GM11168 (cell line): ENCODE measurements at regions not wholly inside any gene's neighbourhood (a gene's known extent, or its start where the extent isn't known, plus 50 kb on each side); places are given as distances from the start of the nearest gene placed in this dataset.

ENCODE experiments used
- in situ Hi-C: fragments of 300-500 bp; cut with MboI; formaldehyde crosslinking; loops from one replicate; pipeline ENCODE4 v1.12.0; 2022; ENCODE audit warnings: low sequenced_read_pairs; ENCODE audit not compliant: unreplicated experiment

DNA sequence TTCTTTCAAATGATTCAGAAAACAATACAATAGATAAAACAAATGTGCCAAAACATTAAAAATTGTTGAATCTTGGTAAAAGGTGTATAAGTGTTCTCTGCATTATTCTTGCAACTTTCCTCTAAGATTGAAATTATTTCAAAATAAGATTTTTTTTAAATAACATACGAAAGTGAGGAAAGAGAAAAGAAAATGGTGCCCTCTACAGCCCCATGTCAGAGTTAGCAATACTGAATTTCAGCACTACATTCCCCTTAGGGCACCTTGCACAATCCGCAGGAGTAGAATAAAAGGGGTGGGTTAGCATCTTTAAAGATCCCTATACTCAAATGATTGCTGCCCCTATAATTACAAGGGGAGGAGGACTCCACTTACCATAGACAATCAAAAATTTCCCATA lies 433.7 kb downstream of the BCL11A start:
- in situ Hi-C loops = no loop called here

DNA sequence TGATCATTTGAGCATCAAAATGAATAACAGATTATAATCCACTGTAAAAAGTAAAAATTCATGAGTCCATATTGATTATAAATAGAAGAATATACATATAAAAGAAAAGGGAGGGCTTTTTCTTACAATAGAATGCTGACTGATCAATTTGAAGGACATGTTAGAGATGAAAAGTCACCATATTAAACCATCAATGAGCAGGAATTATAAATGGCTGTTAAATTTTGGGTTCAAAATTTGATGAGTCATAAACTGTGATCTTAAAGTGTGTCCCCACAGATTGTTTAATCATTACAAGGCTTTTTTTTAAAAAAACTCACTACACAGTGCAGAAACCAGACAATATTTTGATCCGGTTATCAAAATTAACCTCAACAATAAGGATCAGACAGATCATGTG lies 434.5 kb downstream of the BCL11A start:
- in situ Hi-C loops = no loop called here

DNA sequence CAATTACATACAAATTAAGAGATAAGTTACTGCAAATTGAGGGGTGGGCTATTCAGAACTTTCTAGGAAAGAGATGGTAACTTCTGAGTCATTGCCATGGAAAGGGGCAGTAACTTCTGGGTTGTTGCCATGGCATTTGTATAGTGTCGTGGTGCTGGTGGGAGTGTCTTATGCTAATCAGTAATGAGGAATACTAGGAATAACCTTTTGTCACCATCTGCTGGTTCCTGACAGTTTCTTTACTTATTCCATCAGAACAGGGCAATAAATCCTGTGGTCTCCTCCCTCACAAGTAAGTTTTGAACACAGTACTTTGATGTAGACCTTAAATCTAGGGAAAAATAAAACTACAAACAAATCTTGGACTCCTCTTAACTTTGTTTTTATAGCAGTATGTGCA lies 435.4 kb downstream of the BCL11A start:
- in situ Hi-C loops = no loop called here

DNA sequence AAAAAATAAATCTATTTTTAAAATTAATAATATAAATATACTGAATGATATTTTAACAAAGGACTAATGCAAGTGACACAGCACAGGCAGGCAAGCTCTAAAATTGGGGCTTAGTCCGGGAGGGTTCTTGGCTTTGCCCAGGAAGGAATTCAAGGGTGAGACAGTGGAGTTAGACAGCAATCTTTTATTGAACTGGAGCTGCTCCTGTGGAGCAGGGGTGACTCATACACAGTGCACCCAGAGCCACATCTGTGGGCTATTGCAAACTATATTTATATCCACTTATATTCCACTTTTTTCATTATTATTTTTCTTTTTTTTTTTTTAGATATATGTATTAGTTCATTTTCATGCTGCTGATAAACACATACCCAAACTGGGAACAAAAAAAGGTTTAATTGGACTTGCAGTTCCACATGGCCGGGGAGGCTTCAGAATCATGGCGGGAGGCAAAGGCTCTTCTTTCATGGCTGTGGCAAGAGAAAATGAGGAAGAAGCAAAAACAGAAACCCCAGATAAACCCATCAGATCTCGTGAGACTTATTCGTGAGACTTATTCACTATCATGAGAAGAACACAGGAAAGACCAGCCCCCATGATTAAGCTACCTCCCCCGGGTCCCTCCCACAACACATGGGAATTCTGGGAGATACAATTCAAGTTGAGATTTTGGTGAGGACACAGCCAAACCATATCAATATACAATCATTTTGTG lies 437.1 kb downstream of the BCL11A start:
- in situ Hi-C loops = no loop called here

DNA sequence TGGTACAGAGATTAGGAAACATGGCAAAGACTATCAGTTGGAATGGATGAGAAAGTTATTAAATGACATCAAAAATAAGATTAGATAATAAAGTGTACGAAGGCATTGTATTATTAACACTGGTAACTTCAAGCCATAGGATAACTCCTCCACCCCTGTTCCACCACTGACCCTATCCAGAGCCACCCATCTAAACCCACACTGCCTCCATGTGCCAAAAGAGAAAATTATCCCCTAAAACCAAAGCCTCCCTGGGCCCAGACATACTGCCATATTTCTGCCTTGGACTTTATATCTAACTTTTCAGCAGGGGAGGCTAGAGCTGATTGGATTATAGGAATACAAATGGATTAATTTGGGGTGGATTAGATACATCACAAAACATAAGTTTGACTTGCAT lies 443.7 kb downstream of the BCL11A start:
- in situ Hi-C loops = no loop called here

DNA sequence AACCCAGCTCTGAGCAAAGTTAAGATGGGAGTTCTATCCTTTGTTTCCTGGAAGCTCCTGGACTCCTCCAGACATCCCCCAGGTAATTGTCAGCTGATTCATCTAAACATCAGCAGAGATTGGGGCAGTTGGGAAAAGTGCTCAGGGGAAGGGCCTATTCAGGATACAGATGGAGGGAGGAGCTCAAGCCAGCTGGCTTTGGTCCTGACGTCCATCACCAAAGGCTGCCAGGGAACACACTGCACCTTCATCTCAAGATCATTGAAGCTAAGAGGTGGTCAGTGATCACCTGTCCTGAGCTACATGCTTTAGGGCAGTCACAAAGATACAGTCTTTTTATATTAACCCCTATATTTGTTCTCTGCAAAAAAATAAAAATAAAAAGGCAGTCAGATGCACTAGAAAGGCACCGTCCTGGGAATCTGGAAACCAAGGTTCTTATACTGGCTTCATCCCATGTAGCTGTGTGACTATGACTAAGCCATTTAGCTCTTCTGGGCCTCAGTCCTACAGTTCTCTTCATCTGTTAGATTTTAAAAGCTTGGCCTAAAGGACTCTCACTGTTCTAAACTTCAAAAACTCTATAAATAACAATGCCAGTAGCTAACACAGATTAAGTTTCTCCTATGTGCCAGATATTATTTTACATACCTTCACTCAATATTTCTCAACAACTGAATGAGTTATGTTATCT lies 446.5 kb downstream of the BCL11A start:
- in situ Hi-C loops = no loop called here

DNA sequence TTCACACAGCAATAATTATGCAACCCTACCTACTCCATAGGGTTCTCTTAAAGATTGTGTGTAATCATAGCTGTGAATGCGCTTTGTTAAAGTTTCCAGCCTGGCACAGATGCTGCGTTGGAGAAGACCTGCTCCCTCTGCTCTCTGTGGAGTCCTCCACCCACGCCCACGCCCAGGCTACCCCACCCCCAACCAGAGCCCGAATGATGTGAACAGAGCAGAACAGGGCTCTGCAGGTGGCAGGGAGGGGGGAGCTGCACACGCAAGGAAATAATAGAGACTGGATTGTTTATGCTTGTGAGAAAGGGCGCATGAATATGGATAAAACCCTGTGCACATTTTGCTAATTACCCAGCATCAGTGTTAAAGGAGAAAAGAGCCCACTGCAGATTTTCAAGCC lies 447.5 kb downstream of the BCL11A start:
- in situ Hi-C loops = no loop called here

DNA sequence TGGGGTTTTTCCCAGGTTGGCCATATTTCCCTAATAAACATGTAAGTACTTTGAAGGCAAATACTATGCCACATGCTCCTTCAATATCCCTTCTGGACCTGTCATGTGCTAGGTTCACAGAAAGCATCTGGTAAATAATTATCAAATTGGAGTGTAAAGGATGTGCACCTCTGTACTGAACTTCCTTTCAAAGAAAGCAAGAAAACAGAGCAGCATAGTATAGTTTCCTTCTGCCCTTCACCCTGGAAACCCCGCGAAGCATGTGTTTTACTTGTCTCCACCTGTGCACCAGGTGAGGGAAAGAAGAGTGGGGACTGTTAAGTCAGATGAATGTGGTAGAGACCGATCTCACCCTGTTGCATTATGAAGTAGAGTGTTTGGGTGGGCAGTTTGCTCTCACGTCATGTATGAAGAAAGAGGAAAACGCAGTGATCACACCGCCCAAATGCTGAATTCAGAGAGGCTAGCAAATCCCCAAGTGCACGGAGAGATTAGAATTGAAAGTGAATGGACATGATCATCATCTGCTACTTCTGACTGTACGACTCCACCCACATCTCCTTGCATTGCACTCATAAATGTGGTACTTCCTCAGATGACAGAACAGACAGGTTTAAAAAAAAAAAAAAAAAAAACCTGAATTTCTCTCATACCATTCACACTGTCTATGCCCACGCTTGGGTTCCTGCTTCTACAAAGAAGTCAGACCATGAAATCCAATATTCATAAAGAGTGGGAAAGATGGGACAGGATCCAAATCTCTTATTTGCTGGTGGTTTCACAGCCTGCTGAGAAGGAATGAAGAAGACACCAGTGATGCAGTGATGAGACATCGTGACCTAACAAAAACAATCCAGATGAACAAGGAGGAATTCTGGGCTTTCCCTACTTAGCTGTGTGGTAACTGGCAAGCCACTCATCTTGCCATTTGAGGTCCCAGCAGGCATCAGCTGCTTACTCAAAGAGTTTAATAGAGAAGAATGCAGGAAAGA lies 448.6 kb downstream of the BCL11A start:
- in situ Hi-C loops = no loop called here

DNA sequence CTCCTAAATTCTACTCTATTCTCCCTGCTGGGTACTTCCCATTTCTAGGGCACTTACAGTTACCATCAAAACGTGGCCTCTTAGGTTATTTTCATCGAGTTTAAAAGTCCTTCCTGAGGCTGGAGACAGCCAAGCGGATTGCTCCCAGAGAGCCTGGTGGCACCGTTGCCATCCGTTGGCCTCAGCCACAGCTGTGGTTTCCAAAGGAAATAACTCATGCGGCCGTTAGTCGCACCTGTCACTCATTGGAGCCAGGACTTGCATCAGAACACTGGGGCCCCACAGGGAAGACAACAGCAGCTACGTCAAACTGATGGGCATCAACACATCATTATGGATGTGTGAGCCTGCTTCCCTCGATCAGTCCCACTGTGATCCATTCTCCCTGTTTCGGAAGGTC lies 453.4 kb downstream of the BCL11A start:
- in situ Hi-C loops = no loop called here

DNA sequence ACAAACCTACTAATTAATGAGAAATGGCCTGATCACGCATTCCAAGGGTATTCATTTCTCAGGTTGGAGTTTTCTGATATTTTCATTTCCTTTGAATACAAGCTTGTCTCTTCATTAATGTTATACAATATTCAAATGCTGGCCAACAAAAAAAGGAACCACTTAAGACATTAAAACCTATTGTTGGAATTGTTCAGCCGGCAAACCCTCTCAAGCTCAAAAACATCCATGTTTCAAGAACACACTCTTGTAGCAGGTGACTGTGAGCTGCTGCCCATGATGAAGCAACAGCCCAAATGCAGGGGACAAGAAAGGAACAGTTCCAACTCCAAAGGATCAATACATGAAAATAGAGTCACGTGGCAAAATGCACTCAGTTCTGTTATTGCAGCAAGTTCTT lies 454.5 kb downstream of the BCL11A start:
- in situ Hi-C loops = no loop called here

DNA sequence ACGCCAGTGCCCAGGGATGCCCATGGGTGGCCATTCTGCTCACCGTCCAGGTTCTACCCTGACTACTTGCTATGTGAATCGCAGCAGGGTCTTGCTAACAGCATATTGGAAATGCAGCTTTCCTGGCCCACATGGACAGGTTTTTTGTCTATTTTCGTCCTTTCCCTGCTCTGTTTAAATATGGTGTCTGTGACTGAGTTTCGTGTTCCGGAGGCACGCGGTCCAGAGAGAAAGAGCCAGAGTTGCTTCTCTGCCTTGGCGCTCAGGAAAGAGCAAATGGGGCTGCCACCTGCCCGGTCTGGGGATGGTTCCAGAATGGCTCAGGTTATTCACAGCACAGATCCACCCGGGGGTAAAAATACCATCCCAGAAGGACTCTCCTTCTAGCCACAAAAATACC lies 456.2 kb downstream of the BCL11A start:
- in situ Hi-C loops = no loop called here

DNA sequence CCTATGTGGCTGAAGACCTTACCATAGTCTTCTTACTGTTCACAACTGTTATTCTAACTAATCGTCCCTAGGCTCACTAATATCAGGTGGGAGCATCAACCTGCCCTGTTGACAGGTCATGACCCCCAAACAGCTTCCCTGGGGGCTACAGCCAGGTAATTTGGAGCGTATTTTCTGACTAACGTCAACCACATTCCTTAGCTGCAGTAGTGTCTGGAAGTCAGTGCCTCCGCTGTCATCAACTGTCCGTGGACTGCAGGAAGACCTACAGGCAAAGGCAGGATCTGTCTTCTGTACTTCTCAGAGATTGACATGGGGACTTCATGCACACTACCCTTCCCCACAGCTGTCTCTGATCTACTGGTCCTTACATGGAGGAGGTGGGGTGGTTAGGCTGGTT lies 456.9 kb downstream of the BCL11A start:
- in situ Hi-C loops = no loop called here

DNA sequence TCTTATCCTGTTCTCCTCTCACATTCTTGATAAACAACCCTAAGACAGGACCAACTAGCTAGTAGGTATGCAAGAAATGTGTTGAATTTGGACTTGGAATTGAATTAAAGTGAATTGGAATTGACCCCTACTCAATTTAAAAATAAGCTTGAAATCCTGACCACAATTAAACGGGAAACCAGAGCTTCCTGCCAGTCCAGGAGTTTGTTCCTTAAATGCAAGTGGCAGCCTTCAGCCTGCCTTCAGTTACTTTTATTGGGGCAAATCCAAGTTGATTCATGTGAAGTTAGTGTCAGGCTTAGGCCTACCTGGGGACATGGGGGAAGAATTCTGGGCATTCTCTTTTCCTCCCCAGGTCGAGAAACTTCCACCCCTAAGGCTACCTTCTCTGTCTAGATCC lies 457.6 kb downstream of the BCL11A start:
- in situ Hi-C loops = no loop called here

DNA sequence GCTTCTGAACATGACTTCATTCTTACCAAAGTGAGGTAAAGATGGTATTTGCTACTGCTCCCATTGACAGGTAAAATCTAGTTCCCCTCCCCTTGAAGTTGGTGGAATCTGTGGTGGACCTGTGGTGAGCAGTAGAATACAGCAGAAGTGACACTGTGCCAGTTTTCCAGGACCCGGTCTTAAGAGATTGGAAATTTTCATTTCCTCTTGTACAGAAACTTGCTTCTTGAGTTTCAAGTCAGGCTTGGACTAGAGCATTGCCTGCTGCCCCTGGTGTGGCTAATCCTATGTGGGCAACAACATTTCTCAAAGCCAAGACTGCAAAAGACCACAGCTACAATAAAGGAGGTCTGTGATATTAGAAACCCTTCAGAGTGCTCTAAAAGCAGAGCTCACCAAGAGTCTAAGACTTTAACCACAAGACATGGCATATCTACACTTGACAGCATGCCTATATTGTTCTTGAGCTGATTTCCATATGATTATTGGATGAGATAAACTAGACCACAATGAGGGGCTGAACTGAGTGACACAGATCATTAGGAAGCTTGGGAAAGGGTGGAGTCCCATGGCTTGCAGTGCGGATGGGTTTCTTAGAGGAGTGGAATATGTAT lies 458.1 kb downstream of the BCL11A start:
- in situ Hi-C loops = no loop called here

DNA sequence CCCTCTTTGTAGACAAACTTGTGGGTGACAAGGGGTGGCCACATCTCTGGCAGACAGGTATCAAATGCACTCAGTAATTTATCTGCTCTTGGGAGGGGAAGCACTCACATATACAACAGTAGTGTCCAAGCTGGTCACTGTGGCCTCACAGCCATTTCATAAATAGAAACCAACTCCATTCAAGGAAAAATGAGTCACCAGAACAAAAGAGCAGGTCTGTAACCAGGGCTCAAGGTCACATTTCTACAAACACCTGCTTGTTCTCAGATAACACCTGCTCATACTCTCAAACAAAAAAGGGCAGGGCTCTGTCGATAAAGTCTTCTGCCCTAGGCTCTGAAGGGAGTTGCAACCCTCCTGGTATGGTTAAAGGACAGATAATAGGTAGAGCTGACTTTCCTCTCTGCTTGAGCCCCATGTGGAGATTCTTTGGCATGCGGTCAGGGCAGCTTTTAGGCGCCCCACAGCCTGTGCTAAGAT lies 459.0 kb downstream of the BCL11A start:
- in situ Hi-C loops = no loop called here

DNA sequence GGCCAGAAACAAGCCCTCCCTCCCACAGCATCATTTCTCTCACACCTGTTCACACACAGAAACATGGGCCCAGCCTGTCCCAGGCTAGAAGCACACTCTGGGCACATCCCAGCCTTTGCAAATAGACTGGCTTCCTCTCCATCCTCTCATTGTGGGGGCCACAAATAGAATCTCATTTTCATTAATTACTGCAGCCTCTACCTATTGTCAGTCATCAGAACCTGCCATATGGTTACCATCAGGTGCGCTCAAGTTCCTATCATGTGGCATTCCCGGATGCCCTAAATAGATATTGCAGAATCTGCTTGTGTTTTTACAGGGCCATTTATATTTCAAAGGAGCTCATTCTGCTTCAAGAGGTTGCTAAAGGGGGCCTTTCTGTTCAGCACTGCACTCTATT lies 460.7 kb downstream of the BCL11A start:
- in situ Hi-C loops = no loop called here

DNA sequence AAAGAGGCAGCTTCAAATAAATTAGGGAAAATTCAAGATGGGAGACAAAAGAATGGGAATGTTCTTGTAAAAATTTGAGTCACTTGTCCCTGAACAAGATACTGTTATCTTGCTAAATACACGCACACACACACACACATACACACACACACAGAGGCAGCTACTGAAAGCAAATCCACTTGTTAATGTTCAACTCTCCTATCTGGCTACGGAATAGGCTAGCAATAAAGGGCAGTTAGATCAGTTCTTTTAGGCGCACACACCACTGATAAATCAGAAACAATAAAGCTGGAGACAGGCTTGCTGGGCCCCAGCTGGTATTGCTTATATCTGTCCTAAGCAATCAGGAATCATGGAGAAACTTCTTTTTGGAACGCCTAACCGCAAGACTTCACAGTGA lies 461.6 kb downstream of the BCL11A start:
- in situ Hi-C loops = no loop called here

DNA sequence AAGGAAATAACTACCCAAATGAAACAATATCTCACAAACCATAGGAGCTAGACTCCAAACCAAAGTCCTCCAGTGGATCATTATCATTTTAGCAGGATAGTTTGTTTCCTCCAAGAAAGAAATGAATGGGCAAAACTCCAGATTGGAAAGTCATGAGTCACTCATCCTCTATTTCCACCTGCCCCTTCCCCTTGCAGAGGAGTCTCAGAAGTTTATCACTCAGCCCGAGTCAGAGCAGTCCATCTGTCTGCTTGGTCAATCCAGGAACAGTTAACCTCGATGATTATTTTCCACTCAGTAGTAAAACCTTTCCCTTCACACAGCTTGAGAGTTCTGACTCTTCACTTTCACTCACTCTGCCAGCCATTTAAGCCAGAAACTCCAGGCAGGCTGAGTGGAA lies 462.2 kb downstream of the BCL11A start:
- in situ Hi-C loops = no loop called here

DNA sequence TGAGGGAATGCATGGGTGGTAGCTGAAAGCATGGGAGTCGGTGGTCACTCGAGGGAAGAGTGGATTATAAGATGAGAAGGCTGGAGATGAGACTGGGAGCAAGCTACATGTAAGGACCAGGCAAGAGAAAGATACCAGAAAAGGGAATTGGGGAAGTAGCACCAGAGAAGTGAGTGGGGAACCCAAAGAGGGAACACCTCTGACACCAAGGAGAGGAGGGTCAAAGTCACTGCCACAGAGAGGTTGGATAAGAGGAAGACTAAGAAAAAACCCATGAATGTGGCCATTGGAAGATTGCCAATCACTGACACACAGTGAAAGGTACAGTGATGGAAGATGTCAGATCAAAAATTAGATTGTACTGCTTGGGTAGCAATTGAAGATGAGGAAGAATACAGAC lies 473.9 kb downstream of the BCL11A start:
- in situ Hi-C loops = no loop called here

DNA sequence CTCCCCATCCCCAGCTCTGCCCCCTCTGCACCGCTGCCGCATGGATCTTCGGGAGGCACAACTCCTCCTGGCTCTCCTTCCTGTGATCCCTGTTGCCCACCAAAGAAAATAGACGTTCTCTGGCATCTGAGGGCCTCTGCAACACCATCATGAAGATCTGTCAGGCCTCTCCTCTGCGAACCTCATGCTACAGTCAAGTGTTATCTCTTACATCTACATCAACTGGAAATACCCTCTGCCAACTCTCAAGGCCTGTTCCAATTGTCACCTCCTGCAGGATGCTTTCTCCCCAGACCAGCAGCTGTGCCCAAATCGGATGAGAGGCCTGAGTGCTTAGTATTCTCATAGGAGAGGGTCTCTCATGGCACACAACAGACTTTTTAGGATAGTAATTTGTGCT lies 478.4 kb downstream of the BCL11A start:
- in situ Hi-C loops = no loop called here
